Suprapubic skin (tissue), 4 donors: ENCODE measurements at regions not wholly inside any gene's neighbourhood (a gene's known extent, or its start where the extent isn't known, plus 50 kb on each side); places are given as distances from the start of the nearest gene placed in this dataset.

Source experiments
- DNase-seq, 2 donors: peaks; one replicate each; pipeline ENCODE4 v3.0.0-alpha.2; 2019; ENCODE audit warnings: low spot score in 2 of 2
- H3K27ac ChIP-seq: fragments of 200-600 bp; sonication (generic); one replicate; pipeline ENCODE4 v1.5.1; 2019
- H3K27me3 ChIP-seq: fragments of 200-600 bp; sonication (generic); one replicate; pipeline ENCODE4 v1.5.1; 2019
- H3K36me3 ChIP-seq: fragments of 200-600 bp; sonication (generic); one replicate; pipeline ENCODE4 v1.5.1; 2019
- H3K4me1 ChIP-seq: fragments of 200-600 bp; sonication (generic); one replicate; pipeline ENCODE4 v1.5.1; 2019
- H3K4me3 ChIP-seq: fragments of 200-600 bp; sonication (generic); one replicate; pipeline ENCODE4 v1.5.1; 2019; ENCODE audit warnings: mild to moderate bottlenecking
- H3K9me3 ChIP-seq: fragments of 200-600 bp; sonication (generic); one replicate; pipeline ENCODE4 v1.5.1; 2019
- CTCF ChIP-seq, 2 donors: fragments of 200-600 bp in 1 of 2; fragments of 450-650 bp in 1 of 2; sonication (generic) in 1 of 2; IDR thresholded peaks; one replicate each; pipeline ENCODE4 v1.5.1; 2016 to 2019; ENCODE audit warnings: antibody characterized with exemption in 2 of 2, mild to moderate bottlenecking in 1 of 2, moderate library complexity in 1 of 2
- EP300 ChIP-seq: sonication (generic); formaldehyde crosslinking; IDR thresholded peaks from one replicate; pipeline ENCODE4 v1.6.1; 2017; ENCODE audit warnings: antibody characterized with exemption
- POLR2A ChIP-seq, 2 donors: fragments of 450-650 bp; IDR thresholded peaks; one replicate each; pipeline ENCODE4 v1.6.1; 2017; ENCODE audit warnings: antibody characterized with exemption in 2 of 2, mild to moderate bottlenecking in 2 of 2, moderate library complexity in 2 of 2
- POLR2AphosphoS5 ChIP-seq, 3 donors: sonication (generic); formaldehyde crosslinking; IDR thresholded peaks; one replicate each; pipeline ENCODE4 v1.6.1; 2017; ENCODE audit warnings: antibody characterized with exemption in 3 of 3
- WGBS: methylation state at CpG from one replicate; pipeline ENCODE4 v1.1.5; 2018; 5-methylcytosine and 5-hydroxymethylcytosine counted together

GRCh38 chr11:96474263-96474662 lies 84.5 kb downstream of the JRKL start:
- Histone ChIP-seq H3K4me3 (no peak overlapping the region), H3K27me3 (no peaks in the 10 kb centered on the region), H3K9me3 (no peaks in the 10 kb centered on the region), H3K36me3 (no peaks in the 10 kb centered on the region), H3K27ac (no peak overlapping the region), H3K4me1 (no peaks in the 10 kb centered on the region)
- DNase-seq = no peak
- no peak for TF ChIP-seq POLR2A (IDR thresholded peaks at IDR 0.05)
- TF ChIP-seq POLR2AphosphoS5 (IDR thresholded peaks at IDR 0.05) = no peak
- TF ChIP-seq CTCF (IDR thresholded peaks at IDR 0.05) = no peak
- 79% methylated on average over 1 of the region's 1 CpG for WGBS

- Histone ChIP-seq H3K9me3 (no peaks in the 10 kb centered on the region), H3K27ac (no peak overlapping the region), H3K4me1 (no peaks in the 10 kb centered on the region), H3K27me3 (no peaks in the 10 kb centered on the region), H3K36me3 (no peaks in the 10 kb centered on the region), H3K4me3 (no peak overlapping the region)
- no peak for DNase-seq
- TF ChIP-seq POLR2AphosphoS5 (IDR thresholded peaks at IDR 0.05) (no peak), EP300 (no peak), CTCF (IDR thresholded peaks at IDR 0.05) (no peak), POLR2A (IDR thresholded peaks at IDR 0.05) (no peak)
- WGBS = 14% methylated on average over 1 of the region's 1 CpG
These were observed 91.4 kb downstream of the JRKL start for GRCh38 chr11:96481204-96481603.

GRCh38 chr11:96481771-96482170 lies 92.0 kb downstream of the JRKL start:
- Histone ChIP-seq H3K27me3 (no peaks in the 10 kb centered on the region), H3K36me3 (no peaks in the 10 kb centered on the region), H3K4me1 (no peaks in the 10 kb centered on the region), H3K9me3 (no peaks in the 10 kb centered on the region), H3K4me3 (no peak overlapping the region), H3K27ac (no peak overlapping the region)
- WGBS = 50% methylated on average over 1 of the region's 1 CpG
- TF ChIP-seq POLR2A (IDR thresholded peaks at IDR 0.05) (no peak), POLR2AphosphoS5 (IDR thresholded peaks at IDR 0.05) (no peak), EP300 (no peak), CTCF (IDR thresholded peaks at IDR 0.05) (no peak)
- no peak for DNase-seq

GRCh38 chr11:96482193-96482592 lies 92.4 kb downstream of the JRKL start:
- TF ChIP-seq CTCF (IDR thresholded peaks at IDR 0.05) = no peak
- no peak for TF ChIP-seq POLR2AphosphoS5 (IDR thresholded peaks at IDR 0.05)
- TF ChIP-seq EP300 = no peak
- TF ChIP-seq POLR2A (IDR thresholded peaks at IDR 0.05) = no peak
- no peaks in the 10 kb centered on the region for H3K27me3 ChIP-seq
- 91% methylated on average over 2 of the region's 2 CpGs for WGBS
- H3K4me3 ChIP-seq = no peak overlapping the region
- no peak overlapping the region for H3K27ac ChIP-seq
- H3K9me3 ChIP-seq = no peaks in the 10 kb centered on the region
- H3K36me3 ChIP-seq = no peaks in the 10 kb centered on the region
- H3K4me1 ChIP-seq = no peaks in the 10 kb centered on the region
- DNase-seq = no peak

- no peak for TF ChIP-seq CTCF (IDR thresholded peaks at IDR 0.05)
- TF ChIP-seq POLR2AphosphoS5 (IDR thresholded peaks at IDR 0.05) = no peak
- no peak for TF ChIP-seq EP300
- TF ChIP-seq POLR2A (IDR thresholded peaks at IDR 0.05) = no peak
- no peaks in the 10 kb centered on the region for H3K36me3 ChIP-seq
- no peak for DNase-seq
- H3K27me3 ChIP-seq = no peaks in the 10 kb centered on the region
- H3K27ac ChIP-seq = no peak overlapping the region
- no peak overlapping the region for H3K4me3 ChIP-seq
- H3K9me3 ChIP-seq = no peaks in the 10 kb centered on the region
- H3K4me1 ChIP-seq = no peaks in the 10 kb centered on the region
These were observed 93.7 kb downstream of the JRKL start for GRCh38 chr11:96483374-96483955.
